Activated T-cell treated with anti-CD3 and anti-CD28 coated beads, Interleukin-2, amount 50 U/mL, for 48 hours (primary cell): ENCODE measurements at regions not wholly inside any gene's neighbourhood (a gene's known extent, or its start where the extent isn't known, plus 50 kb on each side); places are given as distances from the start of the nearest gene placed in this dataset.

Experiments used
- DNase-seq, 2 experiments: peaks; one replicate each; pipeline ENCODE4 v3.0.0-alpha.2; 2020

DNA sequence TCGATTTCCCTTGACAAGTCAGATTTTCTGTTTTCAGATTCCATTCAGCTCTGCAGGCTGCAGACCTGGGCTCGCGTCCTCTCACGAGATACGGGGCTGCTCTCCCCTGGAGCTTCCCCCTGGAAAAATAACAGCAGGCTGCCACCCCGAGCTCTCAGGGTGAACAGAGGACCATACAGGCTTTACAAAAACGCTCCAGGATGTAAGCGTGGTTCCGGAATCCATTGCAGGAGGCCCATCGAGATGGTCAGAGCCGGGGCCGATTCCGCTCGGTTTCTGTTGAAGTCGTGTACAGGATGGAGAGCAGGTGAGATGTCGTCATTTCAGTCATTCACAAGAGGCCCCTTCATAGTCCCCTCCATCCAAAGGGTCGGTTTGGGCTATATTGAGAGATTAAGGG lies 297.7 kb upstream of the IRX4 start:
- no peak for DNase-seq

DNA sequence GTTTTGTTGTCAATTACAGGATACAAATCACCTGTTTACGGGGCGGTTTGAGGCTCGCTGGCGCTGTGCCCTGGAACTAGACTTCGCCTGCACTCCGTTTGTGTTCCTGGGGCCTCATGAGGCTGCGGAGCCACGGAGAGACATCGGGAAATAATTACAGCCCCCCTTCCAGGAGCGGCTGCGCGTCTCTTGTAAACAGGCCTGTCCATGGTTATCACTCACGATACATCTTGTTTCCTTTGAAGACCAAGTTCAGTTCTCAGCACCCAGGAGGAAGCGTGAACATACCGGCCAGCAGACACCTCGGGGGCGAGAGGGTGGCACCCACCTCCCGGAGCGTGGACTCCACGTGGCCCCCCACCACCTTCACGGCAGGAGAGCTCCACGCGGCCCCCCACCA lies 297.1 kb upstream of the IRX4 start:
- no peak for DNase-seq

DNA sequence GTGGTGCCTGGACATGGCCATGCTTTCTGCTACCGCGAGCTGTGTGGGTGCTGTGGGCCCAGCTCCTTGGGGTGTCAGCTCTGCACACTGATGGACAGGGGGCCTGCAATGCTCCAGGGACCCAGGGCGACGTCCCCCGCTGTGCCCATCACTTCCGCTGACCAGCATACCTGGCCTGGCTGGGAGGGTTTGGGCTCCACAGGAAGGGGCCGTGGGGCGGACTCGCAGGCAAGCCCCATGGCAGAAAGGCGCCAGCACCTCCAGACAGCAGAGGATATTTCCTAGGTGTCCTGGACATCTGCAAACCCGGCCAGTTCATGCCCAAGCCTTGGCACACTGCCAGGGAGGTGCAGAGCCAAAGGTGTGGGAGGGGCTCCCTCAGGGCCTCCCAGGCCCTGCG lies 295.8 kb upstream of the IRX4 start:
- DNase-seq, result no peak

DNA sequence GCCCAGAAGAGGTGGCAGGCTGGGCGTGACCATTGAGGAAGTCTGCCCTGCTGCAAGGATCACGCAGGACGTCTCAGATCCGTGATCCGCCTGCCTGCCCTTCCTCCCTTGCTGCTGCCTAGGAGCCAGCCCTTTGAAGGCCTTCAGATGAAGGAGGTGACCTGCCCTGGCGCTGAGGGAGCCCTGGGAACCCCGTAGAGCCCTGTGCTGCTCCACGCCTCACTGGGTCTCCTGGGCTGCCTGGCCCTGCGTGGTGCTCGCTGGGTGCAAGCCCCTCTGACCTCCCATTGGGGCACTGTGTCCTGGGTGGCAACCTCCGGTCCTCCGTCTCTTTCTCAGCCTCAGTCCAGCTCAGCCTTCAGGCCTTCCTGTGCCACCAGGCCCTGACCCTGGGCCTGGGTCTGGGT lies 295.3 kb upstream of the IRX4 start:
- no peak for DNase-seq

DNA sequence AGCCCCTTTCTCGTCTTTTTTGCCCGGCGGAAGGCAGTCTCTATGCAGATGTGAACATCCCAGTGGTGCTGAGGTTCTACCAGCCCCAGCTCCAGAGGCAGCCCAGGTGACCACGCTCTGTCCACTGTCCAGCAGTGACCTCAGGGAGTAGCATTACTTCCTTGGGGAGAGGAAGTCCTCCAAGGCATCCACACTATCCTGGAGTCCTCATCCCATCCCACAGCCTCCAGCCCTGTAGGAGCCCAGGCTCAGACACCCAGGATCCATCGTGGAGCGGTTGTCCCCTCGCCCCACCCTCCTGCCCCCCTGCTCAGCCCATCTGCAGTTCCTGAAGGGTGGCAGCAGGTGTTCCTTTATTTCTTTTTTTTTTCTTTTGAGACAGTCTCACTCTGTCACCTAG lies 294.5 kb upstream of the IRX4 start:
- no peak for DNase-seq

DNA sequence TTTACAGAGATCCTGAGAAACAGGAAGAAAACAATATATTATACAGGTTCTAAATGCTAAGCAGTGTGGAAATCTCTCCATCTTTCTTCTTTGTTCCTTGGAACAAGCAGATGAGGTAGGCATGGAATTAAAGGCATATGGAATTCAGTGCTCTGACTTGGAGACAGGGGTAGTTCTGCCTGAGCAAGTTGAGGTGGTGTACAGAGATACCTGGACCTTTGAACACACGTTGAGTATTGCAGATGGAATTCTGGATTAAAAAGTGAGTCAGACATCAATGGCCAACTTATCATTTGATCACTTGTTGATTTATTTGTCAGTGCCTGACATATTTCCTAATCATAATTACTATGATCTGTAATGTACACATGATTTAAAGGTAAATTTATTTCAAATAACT lies 293.9 kb upstream of the IRX4 start:
- DNase-seq, result no peak

DNA sequence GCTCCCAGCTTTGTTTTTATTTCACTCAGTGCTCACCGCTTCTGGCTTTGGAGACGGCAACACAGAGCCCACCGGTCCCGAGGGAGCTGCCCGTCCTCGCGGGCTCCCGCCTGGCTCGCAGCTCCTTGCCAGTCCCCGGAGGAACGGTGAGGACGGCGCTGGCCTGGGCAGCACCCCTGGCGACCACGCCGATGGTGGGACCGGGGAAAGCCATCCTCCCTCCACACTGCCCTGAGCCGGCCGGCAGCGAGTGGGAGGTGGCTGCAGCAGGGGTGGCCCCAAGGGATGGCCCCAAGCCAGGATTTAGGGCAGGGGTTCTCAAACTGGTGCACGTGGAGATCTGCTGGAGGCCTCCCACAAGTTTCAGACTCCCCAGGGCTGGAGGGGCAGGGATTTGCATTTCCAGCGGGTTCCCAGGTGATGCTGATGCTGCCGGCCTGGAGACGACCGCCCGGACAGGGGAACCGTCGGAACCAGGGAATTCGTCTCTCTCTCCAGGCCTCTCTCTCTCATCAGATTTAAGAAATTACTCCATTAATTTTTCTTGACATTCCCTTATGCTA lies 293.2 kb upstream of the IRX4 start:
- DNase-seq, result no peak

DNA sequence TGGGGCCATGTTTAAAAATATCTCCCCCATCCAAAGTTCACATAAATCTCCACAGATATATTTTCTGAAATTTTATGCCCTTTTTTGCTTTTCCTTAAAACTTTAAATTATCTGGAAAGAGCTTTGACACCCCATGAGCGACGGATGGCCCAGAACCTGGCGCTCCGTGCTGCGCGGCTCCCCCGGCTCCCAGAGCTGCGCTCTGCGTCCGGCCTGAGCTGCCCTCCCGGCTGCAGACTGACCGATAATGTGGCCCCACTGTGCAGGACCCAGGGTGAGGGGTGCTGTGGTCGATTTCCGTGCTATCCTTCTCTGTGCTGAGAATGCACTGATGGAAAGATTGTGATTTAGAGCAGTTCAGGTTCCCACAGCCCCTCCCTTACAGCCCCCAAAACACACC lies 292.3 kb upstream of the IRX4 start:
- no peak for DNase-seq

DNA sequence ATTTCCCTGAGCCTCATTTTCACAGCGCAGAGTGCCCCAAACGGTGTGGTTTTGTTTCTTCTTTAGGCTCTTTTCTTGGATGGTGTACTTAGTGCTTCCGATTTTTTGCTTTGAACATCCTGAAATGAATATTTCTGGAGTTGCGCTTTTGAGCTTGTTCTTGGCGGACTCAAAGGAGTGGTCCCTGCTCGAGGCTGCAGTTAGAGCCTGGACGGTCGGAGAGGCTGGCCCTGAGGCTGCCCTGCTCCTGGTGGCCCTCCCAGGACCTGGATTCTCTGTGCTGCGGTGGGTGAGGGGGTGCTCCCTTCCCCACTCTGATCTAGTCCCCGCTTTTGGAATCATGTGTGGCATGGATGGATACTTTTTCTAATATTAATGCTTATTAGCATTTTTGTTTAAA lies 291.8 kb upstream of the IRX4 start:
- DNase-seq, result no peak

DNA sequence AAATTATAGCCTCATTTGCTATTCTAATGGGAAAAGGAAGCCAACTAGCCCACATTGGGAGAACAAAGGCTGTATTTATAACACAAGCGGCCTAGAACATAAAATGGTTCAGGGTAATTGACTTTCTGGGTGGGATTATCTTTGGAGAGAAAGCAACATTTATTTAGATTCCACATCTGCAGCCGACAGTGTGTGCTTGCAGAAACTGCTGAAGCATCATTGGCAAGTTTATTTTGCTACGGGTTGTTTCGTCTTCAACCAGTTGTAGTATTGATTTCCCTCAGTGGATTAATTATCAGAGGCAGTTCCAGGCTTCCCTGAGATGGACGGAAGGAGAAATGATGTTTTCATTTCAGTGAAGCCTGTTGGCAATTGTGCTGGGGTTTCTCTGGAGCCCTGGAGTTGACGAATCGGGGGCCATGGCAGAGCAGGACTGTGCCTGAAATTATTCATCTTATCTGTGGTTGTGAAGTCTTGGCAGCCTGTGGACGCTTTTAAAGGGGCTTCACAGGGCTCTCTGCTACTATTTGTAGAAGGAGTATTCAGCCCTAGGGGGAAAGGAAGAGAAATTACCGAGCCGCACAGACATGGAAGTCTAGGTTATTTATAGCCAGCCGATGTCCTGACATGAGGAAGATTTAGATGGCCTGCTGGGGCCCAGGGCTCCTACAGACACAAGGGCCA lies 290.6 kb upstream of the IRX4 start:
- DNase-seq, result no peak

DNA sequence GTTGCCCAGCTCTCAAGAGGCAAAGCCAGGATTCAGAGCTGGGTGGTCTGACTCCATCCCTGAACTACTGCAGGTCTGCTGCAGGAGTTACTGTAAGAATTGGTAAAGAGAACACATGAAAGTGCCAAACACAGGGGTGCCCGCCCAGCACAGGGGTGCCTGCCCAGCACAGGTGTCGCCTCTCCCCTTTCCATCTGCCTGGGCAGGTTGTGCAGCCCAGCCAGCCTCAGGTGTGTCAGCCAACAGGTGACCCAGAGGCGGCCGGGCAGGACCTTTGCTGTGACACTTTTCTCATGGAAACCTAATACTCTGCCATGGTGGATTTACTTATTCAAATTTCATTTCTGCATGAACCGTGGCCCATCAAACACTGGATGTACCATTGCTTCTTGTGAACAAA lies 289.7 kb upstream of the IRX4 start:
- DNase-seq, result no peak

DNA sequence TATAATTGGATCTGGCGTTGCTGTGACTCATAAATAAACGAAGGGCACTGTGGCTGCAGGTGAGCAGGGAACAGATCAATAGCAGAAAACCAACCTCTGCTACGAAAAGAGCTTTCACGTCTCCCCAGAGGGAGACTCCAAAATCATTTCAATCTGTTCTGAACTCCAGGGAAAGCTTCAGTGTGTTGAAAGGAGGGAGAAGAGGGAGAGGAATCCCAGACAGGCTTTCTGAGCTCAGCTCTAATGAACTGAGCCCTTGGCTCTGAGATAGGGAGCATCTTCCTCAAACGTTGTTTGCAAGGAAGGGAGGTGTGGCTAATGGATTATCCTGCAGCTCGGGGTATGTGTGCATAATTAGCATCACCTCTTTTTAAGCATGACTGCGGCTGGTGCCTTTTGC lies 288.0 kb upstream of the IRX4 start:
- no peak for DNase-seq

DNA sequence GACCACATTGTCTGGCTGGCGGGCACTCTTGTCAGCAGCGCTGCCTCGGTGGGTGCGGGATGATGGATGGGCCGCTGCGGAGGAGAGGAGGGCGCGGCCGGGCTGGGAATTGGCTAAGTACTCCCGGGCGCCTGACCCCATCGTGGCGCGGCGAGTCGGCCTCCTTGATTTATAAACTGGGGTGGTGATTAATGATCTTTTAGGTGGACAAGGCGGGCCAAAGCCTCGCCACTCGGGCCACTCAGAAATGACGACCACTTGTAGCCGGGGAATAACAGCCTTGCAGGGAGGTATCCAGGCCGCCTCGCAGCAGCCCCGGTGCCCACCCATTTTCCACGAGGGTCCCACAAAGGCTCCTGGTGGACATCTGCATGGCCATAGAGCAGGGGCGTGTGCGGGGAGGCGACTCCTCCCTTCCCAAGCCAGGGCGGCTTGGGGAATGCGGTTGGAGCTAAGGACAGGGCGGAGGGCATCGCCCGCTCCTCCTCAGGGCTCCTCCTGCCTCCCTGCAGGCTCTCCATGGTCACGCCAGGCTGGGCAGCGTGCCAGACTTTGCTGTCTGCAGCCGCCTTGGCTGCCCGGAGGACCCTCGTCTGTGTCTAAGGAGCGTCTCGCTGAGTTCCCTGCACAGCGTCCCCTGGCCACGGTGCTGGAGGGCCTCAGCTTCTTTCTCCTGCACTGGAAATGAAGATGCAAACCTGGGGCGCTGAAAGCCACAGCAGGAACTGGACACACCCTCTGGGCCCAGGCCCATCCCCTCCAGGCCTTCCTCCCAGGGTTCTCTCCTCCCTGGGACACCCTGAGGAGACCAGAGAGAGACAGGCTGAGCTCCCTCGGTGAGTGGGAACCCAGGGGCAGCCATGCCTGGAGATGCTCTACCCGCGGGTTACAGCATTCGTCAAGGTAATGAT lies 287.4 kb upstream of the IRX4 start:
- DNase-seq, result no peak

DNA sequence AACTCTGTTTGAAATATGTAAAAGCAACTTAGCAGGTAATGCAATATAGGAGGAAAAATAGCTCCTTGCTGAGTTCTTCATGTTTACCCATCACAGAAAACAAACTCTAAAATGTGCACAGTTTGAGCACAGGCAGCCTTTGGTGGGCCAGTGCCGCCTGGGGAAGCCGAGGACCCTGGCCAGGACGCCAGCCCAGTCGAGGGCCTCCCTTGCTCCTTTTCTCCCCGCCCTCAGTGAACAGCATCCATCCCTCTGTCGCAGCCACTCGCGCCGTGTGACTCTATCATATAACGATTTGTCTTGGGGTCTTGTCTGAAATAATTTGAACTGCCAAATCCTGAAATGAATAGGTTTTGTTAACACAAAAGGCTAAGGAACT lies 286.7 kb upstream of the IRX4 start:
- no peak for DNase-seq

DNA sequence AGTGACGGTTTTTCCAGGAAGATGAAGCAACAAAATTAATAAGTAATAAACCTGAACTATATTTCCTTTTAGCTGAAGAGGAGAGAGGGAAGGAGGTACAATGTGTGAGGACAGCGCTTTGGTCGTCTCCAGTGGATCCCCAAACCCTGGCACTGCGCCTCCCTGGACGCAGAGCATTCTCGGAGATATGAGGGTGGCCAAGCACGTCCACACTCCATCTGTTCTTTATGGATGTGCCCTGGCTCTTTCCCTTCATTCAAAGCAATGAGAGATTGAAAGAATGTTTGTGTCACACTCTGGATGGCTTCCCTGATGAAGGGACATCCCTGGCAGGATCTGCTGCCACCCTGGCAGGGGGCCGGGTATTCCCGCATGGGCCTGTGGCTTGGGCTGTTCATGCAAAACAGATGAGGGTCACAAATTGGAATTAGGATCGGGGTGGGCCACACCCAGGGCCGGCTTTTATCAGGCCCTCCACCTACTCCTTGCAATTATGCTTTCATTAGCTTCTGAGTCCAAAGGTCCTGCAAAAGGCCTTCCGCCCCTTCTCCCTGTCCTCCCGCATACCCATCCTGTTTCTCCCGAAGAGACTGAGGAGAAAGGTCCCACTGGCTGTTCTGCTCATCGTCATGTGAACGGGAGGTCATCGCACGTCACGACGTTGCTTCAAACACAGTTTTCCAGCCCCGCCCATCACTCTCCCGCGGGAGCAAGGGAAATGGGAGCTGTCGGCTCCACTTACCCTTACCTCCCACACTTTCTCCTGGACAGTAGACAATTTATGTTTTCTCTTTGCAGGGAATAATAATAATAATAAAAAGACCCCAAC lies 286.1 kb upstream of the IRX4 start:
- no peak for DNase-seq

DNA sequence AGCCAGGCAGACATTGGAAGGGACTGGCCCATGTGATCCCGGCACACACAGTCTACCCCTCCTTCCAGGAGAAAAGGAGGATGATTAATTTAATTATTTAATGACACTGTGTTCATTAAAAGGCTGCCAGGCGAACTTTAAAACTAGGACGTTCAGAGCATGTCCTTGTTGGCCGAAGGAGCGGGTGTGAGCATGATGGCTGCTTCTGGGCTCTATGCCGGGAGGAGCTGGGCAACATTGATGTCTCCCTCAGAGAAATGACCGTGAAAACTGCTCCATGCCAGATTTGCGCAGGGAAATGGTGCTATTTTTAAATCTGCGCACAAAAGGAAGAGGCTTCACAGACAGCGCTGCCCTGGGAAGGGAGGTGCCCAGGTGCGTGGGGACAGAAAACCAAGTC lies 284.9 kb upstream of the IRX4 start:
- DNase-seq, result no peak

DNA sequence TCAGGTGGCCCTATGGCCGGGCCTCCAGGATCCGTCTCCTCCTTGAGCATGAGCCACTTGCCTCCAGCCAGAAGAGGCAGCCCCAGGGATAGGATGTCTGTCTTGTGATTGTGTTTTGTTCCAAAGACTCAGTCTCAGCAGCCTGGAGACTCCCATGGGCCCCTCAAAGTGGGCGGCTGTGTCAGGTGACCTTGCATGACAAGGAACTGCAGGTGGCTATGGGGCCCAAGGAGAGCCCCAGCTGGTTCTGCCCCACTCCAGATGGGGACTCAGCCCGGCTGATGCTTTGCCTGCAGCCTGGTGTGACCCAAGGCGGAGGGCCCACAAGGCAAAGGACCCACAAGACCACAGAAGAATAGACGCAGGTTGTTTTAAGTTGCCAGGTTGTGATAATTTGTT lies 284.3 kb upstream of the IRX4 start:
- no peak for DNase-seq

DNA sequence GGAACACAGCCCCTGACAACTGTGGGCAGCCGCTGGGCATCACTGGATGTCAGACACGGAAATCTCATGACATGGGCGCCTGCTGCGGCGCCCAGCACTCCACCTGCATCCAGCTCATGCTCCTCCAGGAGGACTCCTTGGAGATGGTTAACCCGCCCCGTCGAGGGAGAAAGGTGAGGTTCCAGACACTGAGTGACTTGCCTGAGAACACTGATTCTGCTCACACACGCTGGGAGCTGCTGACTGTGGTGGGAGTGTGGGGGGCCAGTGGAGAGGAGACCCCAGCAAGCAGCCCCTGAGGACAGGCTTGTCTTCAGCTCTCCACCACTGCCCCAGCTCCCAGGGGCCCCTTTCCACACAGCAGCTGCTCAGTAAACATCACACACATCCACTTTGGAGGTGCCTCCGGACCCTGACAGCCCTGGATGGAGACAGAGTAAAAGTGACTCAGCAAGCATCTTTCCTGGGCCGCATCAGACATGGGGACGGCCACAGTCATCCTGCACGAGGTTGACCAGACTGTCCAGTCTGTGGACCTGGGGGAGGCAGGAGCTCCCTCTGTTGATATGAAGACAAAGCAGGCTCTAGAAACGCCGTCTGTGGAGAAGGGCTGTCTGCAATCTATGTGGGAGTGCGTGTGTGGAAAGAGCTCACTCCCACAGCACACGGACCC lies 283.7 kb upstream of the IRX4 start:
- DNase-seq, result no peak

DNA sequence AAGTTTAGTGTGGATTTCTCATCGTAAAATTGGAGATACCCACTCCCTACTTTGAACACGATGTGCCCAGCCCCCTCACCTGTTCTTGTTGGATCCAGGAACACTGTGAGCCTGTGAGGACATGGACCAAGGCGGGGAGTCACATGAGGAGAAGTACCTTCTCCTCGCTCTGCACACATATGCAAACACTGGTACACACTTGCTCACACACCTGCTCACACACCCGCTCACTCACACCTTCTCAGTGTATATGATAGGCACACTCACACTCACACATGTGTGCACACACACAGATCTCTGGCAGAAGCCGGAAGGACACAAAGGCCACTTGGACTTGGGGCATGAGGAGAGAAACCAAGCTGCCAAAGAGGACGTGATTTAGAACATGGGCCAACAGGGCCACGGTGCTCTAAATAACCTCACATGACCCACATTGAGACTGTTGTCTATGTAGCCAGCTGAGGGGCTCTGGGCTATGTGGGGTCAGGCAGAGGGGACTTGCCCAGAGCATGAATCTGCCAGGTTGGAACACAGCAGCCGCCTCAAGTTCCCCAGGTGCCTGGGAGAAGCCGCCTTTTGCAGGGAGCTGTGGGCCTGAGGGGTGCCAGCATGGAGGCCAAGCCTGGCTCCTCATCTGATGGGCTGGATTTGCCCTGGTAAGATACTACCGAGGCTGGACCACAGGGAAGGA lies 283.0 kb upstream of the IRX4 start:
- no peak for DNase-seq

DNA sequence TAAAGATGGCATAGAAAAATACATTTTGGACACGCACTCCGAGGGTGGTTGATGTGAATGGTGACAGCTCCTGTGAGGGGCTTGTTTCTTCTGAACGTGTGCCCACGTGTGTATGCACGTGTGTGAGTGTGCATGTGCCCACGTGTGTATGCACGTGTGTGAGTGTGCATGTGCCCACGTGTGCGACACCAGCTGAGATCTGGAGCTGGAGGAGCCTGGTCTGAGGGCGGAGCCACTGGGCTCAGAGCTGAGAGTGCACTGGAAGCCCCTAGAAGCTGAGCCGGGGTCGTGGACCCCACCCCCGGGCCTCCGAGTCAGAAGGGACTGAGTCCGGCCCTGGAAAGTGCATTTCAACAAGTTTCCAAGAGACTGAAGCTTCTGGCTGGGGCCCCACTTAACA lies 282.5 kb upstream of the IRX4 start:
- DNase-seq, result no peak

DNA sequence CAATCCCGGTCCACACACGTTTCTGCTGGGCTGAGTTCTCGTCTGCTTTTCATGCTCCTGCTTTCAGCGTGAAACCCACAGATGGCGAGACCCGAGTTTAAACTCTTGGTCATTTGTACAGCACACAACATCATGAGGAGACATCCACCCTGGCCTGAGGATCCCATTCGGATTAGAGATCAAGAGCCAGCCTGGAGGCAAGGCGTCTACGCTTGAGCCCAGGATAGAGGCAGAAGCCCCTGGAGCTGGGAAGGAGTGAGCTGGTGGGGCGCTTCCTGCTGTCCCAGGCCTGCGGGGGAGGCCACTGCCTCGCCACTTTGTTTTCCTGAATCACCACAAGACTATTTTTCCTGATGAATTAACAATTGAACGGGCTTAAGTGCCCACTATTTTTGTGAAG lies 281.9 kb upstream of the IRX4 start:
- no peak for DNase-seq

DNA sequence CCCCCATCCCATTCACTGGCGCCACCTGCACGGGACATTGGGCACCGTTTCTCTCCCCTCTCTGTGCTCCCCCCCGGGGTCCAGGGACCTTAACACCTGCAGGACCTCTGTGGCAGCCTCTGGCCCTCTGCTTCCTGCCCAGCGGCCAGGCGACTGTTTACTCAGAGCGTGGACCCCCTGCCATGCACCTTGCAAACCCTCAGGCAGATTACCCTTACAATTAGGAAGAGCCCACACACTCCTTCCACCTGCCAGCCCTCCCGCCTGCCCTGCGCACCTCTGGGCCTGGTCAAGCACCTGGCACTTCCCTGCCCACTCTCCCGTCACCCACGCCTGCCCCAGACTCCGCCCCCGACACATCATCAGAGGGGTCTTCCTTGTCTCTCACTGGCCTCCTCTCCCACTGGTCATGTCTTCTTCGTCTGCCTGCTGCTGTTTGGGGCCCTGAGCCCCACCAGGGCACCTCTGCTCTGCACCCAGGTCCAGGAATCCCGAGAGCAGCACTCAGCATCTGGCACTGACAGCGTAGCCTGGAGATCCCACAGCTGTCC lies 281.3 kb upstream of the IRX4 start:
- no peak for DNase-seq
